Stimulated activated CD8-positive, alpha-beta memory T cell treated with anti-CD3 and anti-CD28 coated beads, Interleukin-7, amount 100 ng/mL, for 24 hours (primary cell): ENCODE measurements at regions not wholly inside any gene's neighbourhood (a gene's known extent, or its start where the extent isn't known, plus 50 kb on each side); places are given as distances from the start of the nearest gene placed in this dataset.
"Not testable (repeated sequence)": the region's sequence is repeated elsewhere in the genome, so short reads cannot be mapped to it uniquely, and the experiment has no call there.

ENCODE experiments used
- DNase-seq: peaks from one replicate; pipeline ENCODE4 v3.0.0-alpha.2; 2020; ENCODE audit warnings: low read depth

GRCh38 chr9:100714372-100715099 is 136.7 kb downstream of the CAVIN4 start:
- peak; percentile 9 for DNase-seq

DNA sequence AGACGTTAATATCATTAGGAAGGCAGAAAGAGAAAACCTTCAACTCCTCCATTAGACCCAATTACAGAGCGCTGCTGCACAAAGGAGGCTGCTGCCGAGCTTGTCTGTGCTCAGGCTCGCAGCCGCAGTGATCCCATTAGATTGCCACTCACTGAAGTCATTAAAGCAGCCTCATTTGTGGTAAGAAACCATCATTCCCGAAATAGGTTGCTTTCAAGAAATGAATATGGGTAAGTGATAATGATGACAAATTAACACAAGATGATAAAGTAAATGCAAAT is 137.2 kb downstream of the CAVIN4 start:
- DNase-seq = no peak

- DNase-seq = no peak
Observed at GRCh38 chr9:100718717-100719116, 140.8 kb downstream of the CAVIN4 start.

- DNase-seq = no peak
Observed at GRCh38 chr9:100720922-100721321, 143.0 kb downstream of the CAVIN4 start.

DNA sequence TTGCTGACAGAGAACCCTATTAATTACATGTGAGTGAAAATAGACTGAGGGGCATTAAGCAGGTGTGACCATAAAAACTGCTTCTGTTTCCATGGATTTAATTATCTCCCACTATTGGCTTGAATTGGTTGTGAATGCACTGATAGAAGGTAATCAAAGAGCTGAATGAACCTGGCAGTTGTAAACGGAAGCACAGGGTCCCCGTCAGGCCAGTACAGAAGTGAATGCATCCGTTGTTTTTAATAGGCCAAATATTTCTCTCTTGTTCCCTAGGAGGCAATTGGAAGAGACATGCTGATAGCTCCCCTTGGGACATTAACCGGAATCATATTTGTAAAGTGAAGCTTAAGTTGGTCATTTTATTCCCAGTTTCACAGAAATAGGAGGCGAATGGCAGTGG is 147.0 kb downstream of the CAVIN4 start:
- DNase-seq = no peak

- DNase-seq = no peak
Observed at GRCh38 chr9:100725371-100725770, 147.5 kb downstream of the CAVIN4 start.

- DNase-seq = no peak
Observed at GRCh38 chr9:100729336-100729895, 151.5 kb downstream of the CAVIN4 start.

- no peak for DNase-seq
Observed at GRCh38 chr9:100730086-100730485, 152.2 kb downstream of the CAVIN4 start.

- DNase-seq = no peak
Observed at GRCh38 chr9:100731038-100731556, 153.2 kb downstream of the CAVIN4 start.

DNA sequence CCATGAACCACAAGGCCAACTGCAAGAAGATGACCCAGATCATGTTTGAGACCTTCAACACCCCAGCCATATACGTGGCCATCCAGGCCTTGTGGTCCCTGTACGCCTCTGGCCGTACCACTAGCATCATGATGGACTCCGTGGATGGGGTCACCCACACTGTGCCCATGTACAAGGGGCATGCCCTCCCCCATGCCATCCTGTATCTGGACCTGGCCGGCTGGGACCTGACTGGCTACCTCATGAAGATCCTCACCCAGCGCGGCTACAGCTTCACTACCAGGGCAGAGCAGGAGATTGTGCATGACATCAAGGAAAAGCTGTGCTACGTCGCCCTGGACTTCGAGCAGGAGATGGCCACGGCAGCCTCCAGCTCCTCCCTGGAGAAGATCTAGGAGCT is 153.7 kb downstream of the CAVIN4 start:
- DNase-seq = no peak

DNA sequence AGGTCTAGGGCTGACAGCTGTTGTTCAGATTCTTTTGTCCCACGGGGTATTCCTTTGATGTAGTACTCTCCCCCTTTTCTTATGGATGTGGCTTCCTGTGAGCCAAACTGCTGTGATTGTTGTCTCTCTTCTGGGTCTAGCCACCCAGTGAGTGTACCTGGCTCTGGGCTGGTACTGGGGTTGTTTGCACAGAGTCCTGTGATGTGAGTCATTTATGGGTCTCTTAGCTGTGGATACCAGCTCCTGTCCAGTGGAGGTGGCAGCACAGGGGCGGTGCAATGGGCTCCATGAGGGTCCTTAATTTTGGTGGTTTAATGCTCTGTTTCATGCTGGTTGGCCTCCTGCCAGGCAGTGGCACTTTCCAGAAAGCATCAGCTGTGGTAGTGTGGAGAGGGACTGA is 161.3 kb downstream of the CAVIN4 start:
- DNase-seq = no peak

GRCh38 chr9:100739666-100740065 is 161.8 kb downstream of the CAVIN4 start:
- no peak for DNase-seq

- DNase-seq = not testable (repeated sequence)
Observed at GRCh38 chr9:100748930-100749329, 171.1 kb downstream of the CAVIN4 start.

- DNase-seq = no peak
Observed at GRCh38 chr9:100756217-100756616, 178.3 kb downstream of the CAVIN4 start.

GRCh38 chr9:100759215-100759614 is 181.3 kb downstream of the CAVIN4 start:
- no peak for DNase-seq

DNA sequence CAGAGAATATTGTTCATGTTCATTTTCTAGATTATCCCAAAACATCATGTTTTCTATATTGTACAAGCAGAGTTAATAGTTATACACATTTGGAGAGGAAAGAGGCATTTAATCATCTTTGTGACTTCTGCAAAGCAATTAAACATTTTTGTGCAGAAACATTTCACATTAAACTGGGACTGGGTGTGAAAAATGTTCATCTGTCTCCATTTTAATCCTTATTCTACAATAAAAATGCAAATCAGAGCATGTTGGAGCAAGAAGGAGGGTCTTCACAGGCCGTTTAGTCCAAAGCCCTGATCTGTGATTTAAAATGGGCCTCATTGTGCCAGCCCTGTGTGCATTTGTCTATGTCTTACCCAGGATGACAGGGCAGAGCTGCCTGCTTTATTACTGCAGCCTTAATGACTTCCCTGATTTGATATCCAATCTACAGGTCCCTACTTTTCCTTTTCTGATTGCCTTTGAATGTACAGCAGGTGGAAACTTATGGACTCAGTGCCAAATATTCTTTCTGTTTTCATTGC is 183.5 kb downstream of the CAVIN4 start:
- no peak for DNase-seq

DNA sequence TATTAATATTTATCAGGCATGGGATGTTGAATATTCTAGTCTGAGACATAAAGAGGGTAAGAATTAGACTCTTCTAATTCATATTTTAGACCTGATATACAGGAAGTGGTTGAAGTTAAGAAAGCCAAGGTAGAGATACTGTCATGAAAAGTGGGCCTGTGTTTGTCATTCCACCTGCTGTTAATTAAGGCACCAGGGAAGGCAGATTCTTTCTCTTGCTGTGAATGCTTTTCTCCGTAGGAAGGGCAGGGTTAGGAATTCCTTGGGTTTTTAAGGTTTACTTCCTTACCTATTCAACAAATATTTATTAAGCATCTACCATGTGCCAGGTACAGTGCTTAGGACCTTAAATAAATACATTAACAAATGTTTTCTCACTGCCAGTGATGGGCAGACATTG is 196.4 kb downstream of the CAVIN4 start:
- DNase-seq = no peak

GRCh38 chr9:100774962-100775361 is 197.1 kb downstream of the CAVIN4 start:
- no peak for DNase-seq

- no peak for DNase-seq
Observed at GRCh38 chr9:100775912-100776311, 198.0 kb downstream of the CAVIN4 start.

GRCh38 chr9:100784755-100785154 is 206.9 kb downstream of the CAVIN4 start:
- no peak for DNase-seq

DNA sequence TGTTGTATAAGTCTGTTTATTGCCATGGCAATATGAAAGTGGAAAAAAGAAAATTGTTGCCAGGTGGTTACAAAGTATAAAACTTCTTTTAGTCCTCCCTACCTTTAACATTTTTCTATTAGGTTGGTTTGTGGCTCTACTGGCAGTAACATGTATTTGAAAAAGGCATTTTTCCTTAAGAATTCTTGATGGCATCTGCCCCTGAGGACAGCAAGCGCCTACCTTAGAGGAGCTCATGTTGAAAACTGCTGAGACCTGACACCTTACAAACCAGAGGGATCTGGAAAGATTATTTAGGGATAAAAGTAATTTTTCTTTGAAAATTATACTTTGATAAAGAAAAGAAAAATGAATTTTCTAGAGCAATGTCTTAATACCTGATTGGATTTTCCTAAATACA is 208.1 kb downstream of the CAVIN4 start:
- DNase-seq = no peak

DNA sequence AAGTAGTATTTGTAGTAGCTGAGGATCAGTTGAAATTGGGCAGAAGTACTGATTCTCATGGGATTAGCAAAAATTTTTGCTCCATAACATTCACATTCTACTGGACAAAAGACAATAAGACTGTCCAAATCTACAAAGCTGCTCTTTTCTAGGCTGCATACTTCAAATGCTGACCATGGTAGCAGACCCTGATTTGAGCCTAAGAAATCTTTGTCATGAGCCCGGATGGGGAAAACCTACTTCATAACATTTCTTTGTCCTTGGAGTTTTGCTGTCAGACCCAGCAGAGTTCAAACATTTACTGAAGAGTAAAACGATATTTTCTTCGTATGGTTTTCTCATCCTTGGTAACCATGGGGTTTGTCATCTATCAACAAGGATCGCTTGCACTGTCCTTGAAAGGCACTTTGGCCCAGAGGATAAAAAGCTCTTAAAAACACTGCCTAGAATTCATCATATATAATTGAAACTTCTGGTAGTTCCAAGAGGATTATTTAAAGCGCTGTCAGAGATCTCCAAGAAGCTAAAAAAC is 216.9 kb downstream of the CAVIN4 start:
- no peak for DNase-seq

DNA sequence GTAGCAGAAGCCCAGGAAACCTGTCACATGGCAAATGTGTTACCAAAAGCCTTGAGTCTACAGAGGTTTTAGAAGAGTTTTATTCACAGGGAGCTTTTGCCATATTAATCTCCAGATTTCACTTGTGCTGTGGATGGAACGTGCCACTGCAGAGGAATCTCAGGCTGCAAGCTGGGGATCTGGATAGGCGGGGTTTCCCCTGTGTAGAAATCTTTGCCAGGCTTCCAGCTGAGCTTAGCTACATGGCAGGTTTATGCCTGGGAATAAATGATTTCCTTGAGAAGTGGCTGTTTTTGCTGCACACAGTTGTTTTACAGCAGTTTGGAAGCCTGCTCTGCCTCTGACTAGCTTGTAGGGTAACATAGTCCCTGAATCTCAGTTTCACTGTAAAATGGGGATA is 224.6 kb upstream of the PLPPR1 start:
- no peak for DNase-seq

DNA sequence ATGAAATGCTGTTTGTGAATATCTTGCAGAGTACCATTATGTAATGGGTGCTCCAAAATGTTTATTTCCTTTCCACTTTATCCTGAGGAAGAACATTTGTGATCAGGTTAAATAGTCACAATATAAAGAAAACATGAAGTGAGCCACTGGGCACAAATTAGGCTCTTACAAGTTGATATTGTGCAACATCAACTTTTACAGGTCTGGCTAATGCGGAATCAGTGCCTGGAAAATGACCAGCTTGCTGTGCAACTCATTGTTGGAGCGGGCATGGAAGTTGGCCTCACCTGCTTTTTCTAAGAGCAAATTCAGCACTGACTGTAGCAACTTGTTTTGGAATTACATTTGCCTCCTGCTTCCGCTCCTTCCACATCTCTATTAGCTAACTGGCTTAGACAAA is 216.9 kb upstream of the PLPPR1 start:
- no peak for DNase-seq
